Mammary epithelial cell (primary cell): ENCODE measurements at regions not wholly inside any gene's neighbourhood (a gene's known extent, or its start where the extent isn't known, plus 50 kb on each side); places are given as distances from the start of the nearest gene placed in this dataset.

Experiments
- EZH2 ChIP-seq: IDR thresholded peaks from 2 replicates; pipeline ENCODE4 v1.6.1; 2012; ENCODE audit warnings: low read length, inconsistent platforms, borderline replicate concordance
- TF ChIP-seq, protein P1 (sequence below), 2 donors: IDR thresholded peaks in 1 of 2; conservative IDR thresholded peaks in 1 of 2; 2 replicates each; pipeline ENCODE4 v1.5.1; 2011 to 2012; ENCODE audit warnings: inconsistent platforms in 2 of 2, low read length in 2 of 2, mild to moderate bottlenecking in 2 of 2, control low read depth in 1 of 2, low read depth in 1 of 2; ENCODE audit not compliant: insufficient read depth in 1 of 2; ENCODE audit errors: extremely low read depth in 1 of 2

DNA sequence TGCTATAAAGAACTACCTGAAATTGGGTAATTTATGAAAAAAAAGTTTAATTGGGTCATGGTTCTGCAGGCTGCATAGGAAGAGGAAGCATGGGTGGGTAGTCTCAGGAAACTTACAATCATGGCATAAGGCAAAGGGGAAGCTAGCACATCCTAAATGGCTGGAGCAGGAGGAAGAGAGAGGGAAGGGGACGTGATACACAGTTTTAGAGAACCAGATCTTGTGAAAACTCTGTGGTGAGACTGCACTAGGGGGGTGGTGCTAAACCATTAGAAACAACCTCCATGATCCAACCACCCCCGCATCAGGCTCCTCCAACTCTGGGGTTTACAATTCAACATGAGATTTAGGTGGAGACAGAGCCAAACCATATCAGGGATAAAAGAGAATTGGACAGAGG, 624.2 kb downstream of the PRR16 start:
- TF ChIP-seq, protein P1, sequence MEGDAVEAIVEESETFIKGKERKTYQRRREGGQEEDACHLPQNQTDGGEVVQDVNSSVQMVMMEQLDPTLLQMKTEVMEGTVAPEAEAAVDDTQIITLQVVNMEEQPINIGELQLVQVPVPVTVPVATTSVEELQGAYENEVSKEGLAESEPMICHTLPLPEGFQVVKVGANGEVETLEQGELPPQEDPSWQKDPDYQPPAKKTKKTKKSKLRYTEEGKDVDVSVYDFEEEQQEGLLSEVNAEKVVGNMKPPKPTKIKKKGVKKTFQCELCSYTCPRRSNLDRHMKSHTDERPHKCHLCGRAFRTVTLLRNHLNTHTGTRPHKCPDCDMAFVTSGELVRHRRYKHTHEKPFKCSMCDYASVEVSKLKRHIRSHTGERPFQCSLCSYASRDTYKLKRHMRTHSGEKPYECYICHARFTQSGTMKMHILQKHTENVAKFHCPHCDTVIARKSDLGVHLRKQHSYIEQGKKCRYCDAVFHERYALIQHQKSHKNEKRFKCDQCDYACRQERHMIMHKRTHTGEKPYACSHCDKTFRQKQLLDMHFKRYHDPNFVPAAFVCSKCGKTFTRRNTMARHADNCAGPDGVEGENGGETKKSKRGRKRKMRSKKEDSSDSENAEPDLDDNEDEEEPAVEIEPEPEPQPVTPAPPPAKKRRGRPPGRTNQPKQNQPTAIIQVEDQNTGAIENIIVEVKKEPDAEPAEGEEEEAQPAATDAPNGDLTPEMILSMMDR (conservative IDR thresholded peaks at IDR 0.05 in 1 of 2, IDR thresholded peaks at IDR 0.05 in 1 of 2; ENCODE audit: extremely low read depth in 1 of 2, insufficient read depth in 1 of 2, low read depth in 1 of 2, low read length in 2 of 2): no peak
- TF ChIP-seq EZH2: no peak
